Caco-2 (cell line): ENCODE measurements at regions not wholly inside any gene's neighbourhood (a gene's known extent, or its start where the extent isn't known, plus 50 kb on each side); places are given as distances from the start of the nearest gene placed in this dataset.

Source experiments
- BruUV-seq: library from RNA; stranded (reverse); fragments of 400-500 nt; replicated peaks from 2 replicates; lab custom pipeline; 2021; lab: Mats Ljungman, UMichigan
- CTCF ChIA-PET: fragments of 300-600 bp; sonication (Branson Sonifier 250); formaldehyde crosslinking; loops from one replicate; lab custom pipeline; 2022; ENCODE audit warnings: antibody characterized with exemption; lab: Charles Lee
- POLR2A ChIA-PET: fragments of 300-600 bp; sonication (Branson Sonifier 250); formaldehyde crosslinking; loops from one replicate; lab custom pipeline; 2022; ENCODE audit warnings: antibody characterized with exemption; lab: Charles Lee
- DNase-seq, 2 experiments: peaks; one replicate each; pipeline versions ENCODE4 v3.0.0 to v3.0.0-alpha.2; 2020 to 2022
- H3K27me3 ChIP-seq: replicated peaks from 2 replicates; pipeline ENCODE4 v1.6.0; 2011; ENCODE audit warnings: low read length; ENCODE audit not compliant: control insufficient read depth, insufficient read depth
- H3K36me3 ChIP-seq: 2 replicates; pipeline ENCODE4 v1.5.1; 2011; ENCODE audit warnings: low read length; ENCODE audit not compliant: control insufficient read depth, insufficient read depth
- H3K4me1 ChIP-seq: fragments of 250-450 bp; sonication (Bioruptor Pico); 2 replicates; pipeline ENCODE4 v1.5.1; 2020; ENCODE audit warnings: mild to moderate bottlenecking
- H3K4me3 ChIP-seq: 2 replicates; pipeline ENCODE4 v1.5.1; 2011; ENCODE audit warnings: low read depth, mild to moderate bottlenecking, control low read depth, low read length
- H3K9me3 ChIP-seq: fragments of 250-450 bp; sonication (Bioruptor Pico); 2 replicates; pipeline ENCODE4 v1.5.1; 2020; ENCODE audit warnings: mild to moderate bottlenecking, moderate library complexity
- H3K27ac Mint-ChIP-seq: one replicate; pipeline ENCODE4 v1.8.0; 2022; ENCODE audit warnings: mixed read lengths; ENCODE audit not compliant: unreplicated experiment
- H3K27me3 Mint-ChIP-seq: one replicate; pipeline ENCODE4 v1.8.0; 2022; ENCODE audit warnings: mixed read lengths; ENCODE audit not compliant: insufficient read depth, unreplicated experiment
- H3K36me3 Mint-ChIP-seq: one replicate; pipeline ENCODE4 v1.8.0; 2022; ENCODE audit warnings: mild to moderate bottlenecking, mixed read lengths; ENCODE audit not compliant: insufficient read depth, unreplicated experiment
- H3K4me1 Mint-ChIP-seq: one replicate; pipeline ENCODE4 v1.8.0; 2022; ENCODE audit warnings: low read depth, mixed read lengths; ENCODE audit not compliant: unreplicated experiment
- H3K4me3 Mint-ChIP-seq: one replicate; pipeline ENCODE4 v1.8.0; 2022; ENCODE audit warnings: mild to moderate bottlenecking, moderate library complexity, mixed read lengths; ENCODE audit not compliant: unreplicated experiment
- H3K9me3 Mint-ChIP-seq: one replicate; pipeline ENCODE4 v1.8.0; 2022; ENCODE audit warnings: mixed read lengths; ENCODE audit not compliant: unreplicated experiment
- intact Hi-C: fragments of 100-400 bp; cut with micrococcal nuclease; formaldehyde crosslinking; loops from one replicate; pipeline ENCODE4 v1.10.0; 2022; ENCODE audit not compliant: unreplicated experiment
- TF ChIP-seq, protein P1 (sequence below), 2 experiments: fragments of 200-600 bp in 1 of 2; IDR thresholded peaks; 1 replicate in 1 of 2; 2 replicates in 1 of 2; pipeline versions ENCODE4 v1.5.1 to v1.8.0; 2011 to 2022; ENCODE audit warnings: antibody characterized with exemption in 1 of 2, control low read depth in 1 of 2, inconsistent platforms in 1 of 2, low read depth in 1 of 2, low read length in 1 of 2, mild to moderate bottlenecking in 1 of 2, moderate library complexity in 1 of 2; ENCODE audit not compliant: insufficient read depth in 1 of 2, severe bottlenecking in 1 of 2, unreplicated experiment in 1 of 2

DNA sequence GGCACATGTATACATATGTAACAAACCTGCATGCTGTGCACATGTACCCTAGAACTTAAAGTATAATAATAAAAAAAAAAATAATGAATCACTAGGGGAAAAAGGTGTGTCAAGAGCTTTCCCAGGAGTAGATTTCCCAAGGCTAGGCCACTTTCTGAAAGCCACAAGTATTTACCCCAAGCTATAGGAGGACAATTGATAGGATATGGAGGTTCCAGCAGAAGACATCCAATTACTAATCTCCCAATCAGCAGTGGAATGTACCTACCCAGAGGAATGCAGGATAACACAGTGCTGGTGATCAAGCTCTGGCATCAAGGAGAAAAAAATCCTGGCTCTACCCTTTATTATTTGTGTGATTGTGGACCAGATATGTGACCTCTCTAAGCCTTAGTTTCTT, 562.7 kb downstream of the RFPL4B start:
- ChIA-PET POLR2A (no interaction called here), CTCF (no interaction called here)
- H3K4me3 ChIP-seq, result no peak overlapping the region
- no peaks in the 10 kb centered on the region for H3K9me3 ChIP-seq
- H3K4me1 Mint-ChIP-seq, result no peaks in the 10 kb centered on the region
- H3K9me3 Mint-ChIP-seq, result no peaks in the 10 kb centered on the region
- no peaks in the 10 kb centered on the region for H3K4me1 ChIP-seq
- TF ChIP-seq, protein P1, sequence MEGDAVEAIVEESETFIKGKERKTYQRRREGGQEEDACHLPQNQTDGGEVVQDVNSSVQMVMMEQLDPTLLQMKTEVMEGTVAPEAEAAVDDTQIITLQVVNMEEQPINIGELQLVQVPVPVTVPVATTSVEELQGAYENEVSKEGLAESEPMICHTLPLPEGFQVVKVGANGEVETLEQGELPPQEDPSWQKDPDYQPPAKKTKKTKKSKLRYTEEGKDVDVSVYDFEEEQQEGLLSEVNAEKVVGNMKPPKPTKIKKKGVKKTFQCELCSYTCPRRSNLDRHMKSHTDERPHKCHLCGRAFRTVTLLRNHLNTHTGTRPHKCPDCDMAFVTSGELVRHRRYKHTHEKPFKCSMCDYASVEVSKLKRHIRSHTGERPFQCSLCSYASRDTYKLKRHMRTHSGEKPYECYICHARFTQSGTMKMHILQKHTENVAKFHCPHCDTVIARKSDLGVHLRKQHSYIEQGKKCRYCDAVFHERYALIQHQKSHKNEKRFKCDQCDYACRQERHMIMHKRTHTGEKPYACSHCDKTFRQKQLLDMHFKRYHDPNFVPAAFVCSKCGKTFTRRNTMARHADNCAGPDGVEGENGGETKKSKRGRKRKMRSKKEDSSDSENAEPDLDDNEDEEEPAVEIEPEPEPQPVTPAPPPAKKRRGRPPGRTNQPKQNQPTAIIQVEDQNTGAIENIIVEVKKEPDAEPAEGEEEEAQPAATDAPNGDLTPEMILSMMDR (IDR thresholded peaks at IDR 0.05; ENCODE audit: insufficient read depth in 1 of 2, low read depth in 1 of 2, low read length in 1 of 2, severe bottlenecking in 1 of 2, unreplicated experiment in 1 of 2), result no peak
- H3K36me3 Mint-ChIP-seq, result no peaks in the 10 kb centered on the region
- no peak for DNase-seq
- H3K27ac Mint-ChIP-seq, result no peak overlapping the region
- no peaks in the 10 kb centered on the region for H3K36me3 ChIP-seq
- H3K27me3 Mint-ChIP-seq, result no peaks in the 10 kb centered on the region
- no peak overlapping the region for H3K4me3 Mint-ChIP-seq
- intact Hi-C loops, result no loop called here
- no peaks in the 10 kb centered on the region for H3K27me3 ChIP-seq
- BruUV-seq, result no TSS peak

DNA sequence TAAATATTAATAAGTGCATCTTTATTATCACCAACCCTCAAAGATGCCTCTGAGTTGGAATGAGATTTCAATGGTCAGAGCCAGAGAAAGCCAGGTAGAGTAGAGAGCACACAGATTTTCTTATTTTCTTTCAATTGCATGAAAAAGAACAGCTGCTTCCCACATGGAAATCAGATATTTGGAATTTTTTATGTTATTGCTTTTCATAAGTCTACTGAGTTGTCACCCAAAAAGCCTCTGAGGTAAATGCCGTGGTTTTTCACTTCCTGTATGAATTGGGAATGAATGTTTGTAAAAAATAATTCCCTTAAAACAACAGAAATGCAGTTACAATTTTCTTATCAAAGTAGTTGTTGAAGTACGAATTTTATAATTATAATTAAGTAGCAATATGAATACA, 563.1 kb downstream of the RFPL4B start:
- no peaks in the 10 kb centered on the region for H3K4me1 Mint-ChIP-seq
- H3K36me3 Mint-ChIP-seq, result no peaks in the 10 kb centered on the region
- H3K9me3 ChIP-seq, result no peaks in the 10 kb centered on the region
- BruUV-seq, result no TSS peak
- no peaks in the 10 kb centered on the region for H3K27me3 ChIP-seq
- CTCF ChIA-PET, result no interaction called here
- no peak overlapping the region for H3K4me3 ChIP-seq
- intact Hi-C loops, result no loop called here
- POLR2A ChIA-PET, result no interaction called here
- TF ChIP-seq, protein P1 (IDR thresholded peaks at IDR 0.05; ENCODE audit: insufficient read depth in 1 of 2, low read depth in 1 of 2, low read length in 1 of 2, severe bottlenecking in 1 of 2, unreplicated experiment in 1 of 2), result no peak
- H3K9me3 Mint-ChIP-seq, result no peaks in the 10 kb centered on the region
- no peak overlapping the region for H3K27ac Mint-ChIP-seq
- no peaks in the 10 kb centered on the region for H3K4me1 ChIP-seq
- no peaks in the 10 kb centered on the region for H3K36me3 ChIP-seq
- no peak overlapping the region for H3K4me3 Mint-ChIP-seq
- no peaks in the 10 kb centered on the region for H3K27me3 Mint-ChIP-seq
- no peak for DNase-seq

DNA sequence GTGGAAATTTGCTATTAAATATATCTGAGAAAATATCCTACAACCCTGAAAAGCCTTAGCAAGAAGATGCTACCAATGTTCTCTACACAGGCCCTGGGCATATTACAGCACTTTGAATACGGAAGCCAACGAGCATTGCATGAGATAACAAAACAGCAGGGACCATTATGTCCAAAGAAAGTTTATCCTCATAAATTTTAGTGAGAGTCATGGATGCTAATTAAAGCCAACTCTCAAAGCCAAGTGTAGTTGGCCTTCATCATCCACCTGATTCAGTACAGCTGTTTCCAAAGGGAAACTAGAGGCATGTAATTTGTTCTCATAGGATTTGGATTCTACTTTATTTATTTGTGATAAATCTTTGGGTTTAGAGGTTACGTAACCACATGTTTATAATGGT, 564.8 kb downstream of the RFPL4B start:
- TF ChIP-seq, protein P1 (IDR thresholded peaks at IDR 0.05; ENCODE audit: insufficient read depth in 1 of 2, low read depth in 1 of 2, low read length in 1 of 2, severe bottlenecking in 1 of 2, unreplicated experiment in 1 of 2), result no peak
- intact Hi-C loops, result no loop called here
- no peaks in the 10 kb centered on the region for H3K36me3 Mint-ChIP-seq
- DNase-seq, result no peak
- Histone ChIP-seq H3K9me3 (no peaks in the 10 kb centered on the region), H3K36me3 (no peaks in the 10 kb centered on the region), H3K4me3 (no peak overlapping the region), H3K27me3 (no peaks in the 10 kb centered on the region), H3K4me1 (no peaks in the 10 kb centered on the region)
- no TSS peak for BruUV-seq
- no peak overlapping the region for H3K27ac Mint-ChIP-seq
- ChIA-PET POLR2A (no interaction called here), CTCF (no interaction called here)
- no peaks in the 10 kb centered on the region for H3K4me1 Mint-ChIP-seq
- H3K27me3 Mint-ChIP-seq, result no peaks in the 10 kb centered on the region
- H3K9me3 Mint-ChIP-seq, result no peaks in the 10 kb centered on the region
- no peak overlapping the region for H3K4me3 Mint-ChIP-seq
